ENCODE measurements at regions not wholly inside any gene's neighbourhood (a gene's known extent, or its start where the extent isn't known, plus 50 kb on each side); places are given as distances from the start of the nearest gene placed in this dataset.

DNA sequence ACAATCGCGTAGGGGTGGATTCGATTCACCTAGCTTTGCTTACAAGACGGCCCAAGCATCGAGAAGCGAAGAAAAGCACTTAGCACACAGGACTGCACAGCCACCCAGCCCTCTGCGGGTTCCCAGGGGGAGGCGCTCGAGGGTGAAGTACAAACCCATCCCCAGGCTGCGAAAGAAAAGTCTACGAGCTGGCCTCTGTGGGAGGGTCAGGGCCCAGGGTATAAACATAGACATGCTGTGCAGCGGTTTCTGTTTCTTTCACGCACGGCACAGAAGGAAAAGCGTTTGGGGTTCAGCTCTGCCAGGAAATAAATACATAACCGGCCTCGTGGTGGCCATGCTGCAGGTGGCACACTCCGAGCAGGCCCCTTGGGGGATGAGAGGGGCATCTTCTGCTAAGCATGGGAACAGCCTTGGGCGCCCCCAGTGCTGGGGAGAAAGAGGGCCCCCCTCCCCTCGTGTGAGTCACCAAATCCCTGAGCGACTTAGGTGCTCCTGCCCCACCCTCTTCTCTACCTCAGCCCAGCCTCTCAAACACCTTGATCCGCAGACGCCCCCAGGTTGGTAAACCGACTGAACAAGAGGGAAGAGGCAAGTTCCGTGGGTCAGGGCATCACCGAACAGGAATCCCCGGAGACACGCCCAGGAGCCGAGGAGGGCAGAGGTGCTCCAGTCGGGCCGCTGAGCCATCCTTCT, 91.6 kb upstream of the RIPOR2 start:
- TF ChIP-seq, protein P1, sequence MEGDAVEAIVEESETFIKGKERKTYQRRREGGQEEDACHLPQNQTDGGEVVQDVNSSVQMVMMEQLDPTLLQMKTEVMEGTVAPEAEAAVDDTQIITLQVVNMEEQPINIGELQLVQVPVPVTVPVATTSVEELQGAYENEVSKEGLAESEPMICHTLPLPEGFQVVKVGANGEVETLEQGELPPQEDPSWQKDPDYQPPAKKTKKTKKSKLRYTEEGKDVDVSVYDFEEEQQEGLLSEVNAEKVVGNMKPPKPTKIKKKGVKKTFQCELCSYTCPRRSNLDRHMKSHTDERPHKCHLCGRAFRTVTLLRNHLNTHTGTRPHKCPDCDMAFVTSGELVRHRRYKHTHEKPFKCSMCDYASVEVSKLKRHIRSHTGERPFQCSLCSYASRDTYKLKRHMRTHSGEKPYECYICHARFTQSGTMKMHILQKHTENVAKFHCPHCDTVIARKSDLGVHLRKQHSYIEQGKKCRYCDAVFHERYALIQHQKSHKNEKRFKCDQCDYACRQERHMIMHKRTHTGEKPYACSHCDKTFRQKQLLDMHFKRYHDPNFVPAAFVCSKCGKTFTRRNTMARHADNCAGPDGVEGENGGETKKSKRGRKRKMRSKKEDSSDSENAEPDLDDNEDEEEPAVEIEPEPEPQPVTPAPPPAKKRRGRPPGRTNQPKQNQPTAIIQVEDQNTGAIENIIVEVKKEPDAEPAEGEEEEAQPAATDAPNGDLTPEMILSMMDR (conservative IDR thresholded peaks at IDR 0.05), result no peak
- TF ChIP-seq ZFX (IDR thresholded peaks at IDR 0.05), result no peak
- no peak overlapping the region for H3K27ac ChIP-seq

DNA sequence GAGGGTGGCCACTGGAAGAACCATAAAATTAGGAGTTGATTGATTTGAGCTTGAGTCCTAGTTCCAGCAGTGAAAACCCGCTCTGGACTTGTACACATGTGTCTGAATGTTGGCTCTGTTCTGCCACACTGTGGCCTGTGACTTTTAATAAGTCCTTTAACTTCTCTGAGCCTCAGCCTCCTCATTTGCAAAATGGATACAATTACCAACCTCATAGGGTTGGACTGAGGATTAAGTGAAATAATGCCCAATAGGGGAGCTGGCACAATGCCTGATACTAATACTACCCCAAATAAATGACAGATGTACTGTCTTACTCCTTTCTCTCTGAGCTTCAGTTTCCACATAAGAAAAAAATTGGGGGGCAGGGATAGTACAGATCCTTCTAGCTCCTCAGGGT, 92.6 kb upstream of the RIPOR2 start:
- TF ChIP-seq ZFX (IDR thresholded peaks at IDR 0.05), result no peak
- TF ChIP-seq, protein P1 (conservative IDR thresholded peaks at IDR 0.05), result no peak
- H3K27ac ChIP-seq, result no peak overlapping the region

DNA sequence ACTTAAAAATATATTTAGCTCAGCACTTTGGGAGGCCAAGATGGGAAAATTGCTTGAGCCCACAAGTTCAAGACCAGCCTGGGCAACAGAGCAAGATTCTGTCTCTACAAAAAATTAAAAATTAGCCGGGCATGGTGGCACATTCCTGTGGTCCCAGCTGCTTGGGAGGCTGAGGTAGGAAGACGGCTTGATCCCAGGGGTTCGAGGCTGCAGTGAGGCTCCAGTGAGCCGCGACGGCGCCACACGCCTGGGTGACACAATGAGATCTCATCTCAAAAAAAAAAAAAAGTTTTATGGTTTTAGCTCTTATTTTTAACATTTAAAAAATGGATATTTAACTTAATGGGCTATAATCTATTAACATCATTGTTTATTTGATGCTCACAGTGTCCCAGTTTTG, 97.2 kb upstream of the RIPOR2 start:
- TF ChIP-seq, protein P1 (conservative IDR thresholded peaks at IDR 0.05), result no peak
- TF ChIP-seq ZFX (IDR thresholded peaks at IDR 0.05), result no peak

DNA sequence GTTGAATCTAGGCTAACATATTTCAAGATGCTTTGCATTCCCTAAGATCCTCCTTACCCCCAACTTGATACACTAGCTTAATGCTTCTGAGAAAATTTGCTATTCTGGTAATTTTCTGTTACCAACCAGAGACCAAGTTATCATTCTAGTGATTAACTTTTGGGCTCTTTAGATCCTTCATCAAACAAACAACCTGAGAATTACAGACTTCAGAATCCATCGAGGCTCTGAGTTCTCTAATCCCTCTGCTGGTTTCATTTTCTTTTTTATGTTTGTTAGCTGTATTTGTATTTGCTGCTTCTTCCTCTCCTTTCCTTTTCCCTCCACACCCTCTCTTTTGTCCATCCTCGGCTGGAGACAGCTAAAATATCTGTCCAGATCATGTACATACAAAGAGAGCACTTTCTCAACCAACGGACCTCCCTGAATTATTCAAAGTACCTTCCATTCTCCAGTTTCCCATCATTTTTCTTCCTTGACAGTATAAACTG, 98.7 kb upstream of the RIPOR2 start:
- TF ChIP-seq ZFX (IDR thresholded peaks at IDR 0.05), result no peak
- TF ChIP-seq, protein P1 (conservative IDR thresholded peaks at IDR 0.05), result no peak
- H3K27ac ChIP-seq, result no peak overlapping the region

More for the DNA sequence above, 97.2 kb upstream of the RIPOR2 start:
- no peak overlapping the region for H3K27ac ChIP-seq

DNA sequence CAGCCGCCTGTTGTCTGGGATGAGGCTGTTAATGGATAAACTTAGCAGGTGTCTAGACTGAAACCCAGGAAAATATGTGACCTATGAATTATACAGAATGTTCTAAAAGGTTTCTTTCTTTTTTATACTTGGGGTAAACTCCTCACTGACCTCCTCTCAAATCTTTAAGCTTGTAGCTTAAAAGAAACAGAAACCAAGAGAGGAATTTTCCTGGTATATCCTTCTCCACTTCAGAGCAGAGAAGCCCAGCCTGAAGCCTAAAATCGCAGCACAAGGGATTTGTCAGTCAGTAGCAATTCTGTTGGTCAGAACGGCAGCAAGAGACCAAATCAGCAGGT, 99.4 kb upstream of the RIPOR2 start:
- no peak overlapping the region for H3K27ac ChIP-seq
- TF ChIP-seq, protein P1 (conservative IDR thresholded peaks at IDR 0.05), result no peak
- no peak for TF ChIP-seq ZFX (IDR thresholded peaks at IDR 0.05)

DNA sequence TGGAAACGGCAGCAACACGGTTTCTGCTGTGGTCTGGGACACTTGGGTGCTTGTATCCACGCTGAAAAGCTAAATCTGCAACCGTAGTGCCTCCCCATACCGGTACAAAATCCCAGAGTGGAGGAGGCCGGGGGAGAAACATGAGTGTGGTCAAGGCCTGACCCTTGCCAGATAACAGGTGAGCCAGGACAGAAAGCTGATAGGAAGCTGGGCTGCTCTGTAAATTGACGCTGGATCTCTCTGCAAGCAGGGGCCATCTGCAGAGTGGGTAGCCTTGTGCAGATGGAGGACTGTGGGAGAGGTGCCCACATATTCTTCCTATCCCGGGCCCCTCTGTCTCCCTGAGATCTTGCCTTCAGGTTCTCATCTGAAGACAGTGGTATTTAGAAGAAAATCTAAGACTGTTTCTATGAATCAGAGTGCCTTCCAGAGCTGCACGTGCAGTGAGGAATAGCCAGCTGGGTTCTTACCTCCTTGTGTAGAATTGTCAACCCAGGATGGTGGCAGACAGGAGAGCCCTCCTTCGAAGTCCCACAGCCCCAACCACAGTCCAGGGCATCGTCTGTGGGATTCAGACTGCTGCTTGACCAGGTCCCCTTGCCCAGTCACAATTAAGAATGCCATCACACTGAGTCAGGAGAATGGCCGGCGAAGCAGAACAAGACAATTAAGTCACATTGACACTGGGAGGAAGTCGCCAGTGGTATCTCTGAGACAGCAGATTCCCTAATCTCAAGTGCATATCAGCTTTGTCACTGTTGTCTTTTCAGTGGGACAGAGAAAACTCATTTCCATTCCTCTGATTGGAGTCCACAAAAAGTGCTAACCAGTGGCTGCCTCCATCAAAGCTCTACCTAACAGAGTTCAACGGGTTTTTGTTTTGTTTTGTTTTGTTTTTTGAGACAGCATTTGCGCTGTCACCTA, 100.0 kb upstream of the RIPOR2 start:
- no peak for TF ChIP-seq ZFX (IDR thresholded peaks at IDR 0.05)
- TF ChIP-seq, protein P1 (conservative IDR thresholded peaks at IDR 0.05), result no peak
- no peak overlapping the region for H3K27ac ChIP-seq

DNA sequence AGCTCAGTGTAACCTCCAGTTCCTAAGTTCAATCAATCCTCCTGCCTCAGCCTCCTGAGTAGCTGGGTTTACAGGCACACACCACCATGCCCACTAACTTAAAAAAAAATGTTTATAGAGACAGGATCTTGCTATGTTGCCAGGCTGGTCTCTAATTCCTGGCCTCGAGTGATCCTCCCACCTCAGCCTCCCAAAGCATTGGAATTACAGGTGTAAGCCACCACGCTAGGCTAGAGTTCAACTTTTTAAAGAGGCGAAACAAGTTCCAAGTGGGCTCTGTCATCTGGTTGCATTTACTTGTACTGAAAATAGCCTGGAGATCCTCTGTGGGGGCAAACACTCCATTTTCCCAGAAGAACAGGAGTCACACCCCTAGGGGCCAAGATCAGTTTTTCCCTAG, 100.7 kb upstream of the RIPOR2 start:
- TF ChIP-seq, protein P1 (conservative IDR thresholded peaks at IDR 0.05), result no peak
- no peak for TF ChIP-seq ZFX (IDR thresholded peaks at IDR 0.05)
- H3K27ac ChIP-seq, result no peak overlapping the region

Measured in C4-2B (cell line).